ENCODE measurements at regions not wholly inside any gene's neighbourhood (a gene's known extent, or its start where the extent isn't known, plus 50 kb on each side); places are given as distances from the start of the nearest gene placed in this dataset.
"Not testable (repeated sequence)": the region's sequence is repeated elsewhere in the genome, so short reads cannot be mapped to it uniquely, and the experiment has no call there.

DNA sequence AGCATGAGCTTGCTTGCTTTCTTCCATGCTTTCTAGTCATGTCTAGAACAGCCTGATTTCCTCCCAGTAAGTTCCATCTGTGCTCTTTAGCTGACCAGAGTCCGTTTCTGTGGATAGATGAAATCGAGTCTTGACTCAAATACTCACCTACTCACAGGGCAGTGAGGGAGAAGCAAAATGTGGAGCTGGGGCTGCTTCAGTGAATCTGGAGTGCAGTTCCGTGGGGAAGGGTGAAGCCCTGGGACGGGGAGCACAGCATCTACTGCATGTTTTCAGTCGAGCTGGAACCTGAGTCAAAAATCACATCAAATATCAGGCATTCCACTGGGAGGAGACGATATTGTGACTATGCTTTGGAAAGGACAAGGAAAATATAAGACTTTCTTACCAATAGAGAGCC lies 70.3 kb upstream of the PRMT8 start:
- H3K4me3 ChIP-seq (ENCODE audit: low read depth, low read length): no peak overlapping the region
- TF ChIP-seq, protein P1, sequence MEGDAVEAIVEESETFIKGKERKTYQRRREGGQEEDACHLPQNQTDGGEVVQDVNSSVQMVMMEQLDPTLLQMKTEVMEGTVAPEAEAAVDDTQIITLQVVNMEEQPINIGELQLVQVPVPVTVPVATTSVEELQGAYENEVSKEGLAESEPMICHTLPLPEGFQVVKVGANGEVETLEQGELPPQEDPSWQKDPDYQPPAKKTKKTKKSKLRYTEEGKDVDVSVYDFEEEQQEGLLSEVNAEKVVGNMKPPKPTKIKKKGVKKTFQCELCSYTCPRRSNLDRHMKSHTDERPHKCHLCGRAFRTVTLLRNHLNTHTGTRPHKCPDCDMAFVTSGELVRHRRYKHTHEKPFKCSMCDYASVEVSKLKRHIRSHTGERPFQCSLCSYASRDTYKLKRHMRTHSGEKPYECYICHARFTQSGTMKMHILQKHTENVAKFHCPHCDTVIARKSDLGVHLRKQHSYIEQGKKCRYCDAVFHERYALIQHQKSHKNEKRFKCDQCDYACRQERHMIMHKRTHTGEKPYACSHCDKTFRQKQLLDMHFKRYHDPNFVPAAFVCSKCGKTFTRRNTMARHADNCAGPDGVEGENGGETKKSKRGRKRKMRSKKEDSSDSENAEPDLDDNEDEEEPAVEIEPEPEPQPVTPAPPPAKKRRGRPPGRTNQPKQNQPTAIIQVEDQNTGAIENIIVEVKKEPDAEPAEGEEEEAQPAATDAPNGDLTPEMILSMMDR (IDR thresholded peaks at IDR 0.05; ENCODE audit: low read depth, low read length): no peak

DNA sequence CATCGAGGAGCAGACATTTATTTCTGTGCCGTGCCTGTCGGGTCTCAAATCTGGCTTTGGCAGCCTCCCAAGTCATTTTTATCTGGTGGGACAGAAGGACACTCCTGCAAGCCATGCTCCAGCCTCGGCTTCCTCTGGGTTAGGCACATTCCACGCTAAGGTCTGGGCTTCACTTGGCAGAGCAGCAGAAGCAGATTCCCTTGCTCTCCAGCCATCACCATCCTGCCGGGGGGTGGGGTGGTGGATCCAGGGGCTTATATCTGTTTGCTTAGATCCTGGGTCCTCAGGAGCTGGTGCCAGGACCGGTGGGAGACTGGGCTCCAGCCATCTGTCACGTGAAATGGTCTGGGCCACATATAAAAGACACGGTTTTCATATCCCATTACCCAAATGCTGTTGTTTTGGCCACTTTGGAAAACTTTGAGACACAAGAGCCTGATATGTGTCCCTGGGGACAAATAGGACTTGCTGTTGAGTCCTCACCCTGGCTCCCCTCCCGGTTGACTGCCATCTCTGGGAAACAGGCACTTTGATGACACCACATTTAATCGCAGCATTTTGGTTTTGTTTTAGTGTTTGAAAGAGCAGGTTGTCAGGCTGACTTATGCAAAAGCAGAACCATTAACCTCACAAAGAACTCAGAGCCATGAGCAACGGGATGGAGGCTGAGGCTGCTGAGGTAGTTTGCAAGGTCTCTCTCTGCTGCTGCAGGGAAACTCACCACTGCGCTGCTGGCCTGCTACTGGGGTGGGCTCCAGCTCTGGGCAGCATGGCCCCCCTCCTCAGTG lies 69.6 kb upstream of the PRMT8 start:
- H3K4me3 ChIP-seq (ENCODE audit: low read depth, low read length): no peak overlapping the region
- TF ChIP-seq, protein P1 (IDR thresholded peaks at IDR 0.05; ENCODE audit: low read depth, low read length): no peak

DNA sequence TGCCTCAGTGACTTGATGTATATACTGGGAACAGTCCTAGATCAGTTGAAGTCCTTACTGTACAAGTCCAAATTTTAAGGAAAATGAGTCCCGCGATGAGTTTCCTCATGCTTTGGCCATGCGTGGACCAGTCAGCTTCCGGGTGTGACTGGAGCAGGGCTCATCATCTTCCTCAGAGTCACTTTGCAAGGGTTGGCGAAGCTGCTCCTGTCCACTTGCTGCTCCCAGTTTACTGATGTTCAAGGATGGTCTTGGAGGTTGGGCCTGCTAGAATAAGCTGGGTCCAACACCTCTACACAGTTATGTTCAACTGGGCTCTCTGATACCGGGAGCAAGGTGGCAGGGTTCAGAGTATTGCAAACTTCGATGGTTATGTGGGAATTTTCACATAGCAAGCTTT lies 66.2 kb upstream of the PRMT8 start:
- H3K4me3 ChIP-seq (ENCODE audit: low read depth, low read length): not testable (repeated sequence)

DNA sequence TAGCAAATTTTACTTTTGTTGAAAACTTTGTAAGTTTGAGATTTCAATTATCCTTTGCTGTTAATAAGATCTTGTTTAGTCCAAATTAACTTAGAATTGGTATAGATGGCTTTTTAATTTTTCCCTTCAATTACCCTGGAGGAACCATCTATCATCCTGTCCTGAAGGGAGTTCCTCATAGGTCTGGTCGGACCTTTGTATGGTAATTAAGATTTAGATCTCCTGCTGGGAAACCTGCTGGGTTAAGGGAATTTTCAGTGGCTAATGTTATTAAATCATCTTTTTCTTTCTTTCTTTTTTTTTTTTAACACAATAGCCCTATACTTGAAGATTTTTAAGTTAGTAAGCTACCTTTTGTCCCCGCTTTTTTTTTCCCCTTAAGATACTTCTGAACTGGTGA lies 63.0 kb upstream of the PRMT8 start:
- TF ChIP-seq, protein P1 (IDR thresholded peaks at IDR 0.05; ENCODE audit: low read depth, low read length): no peak
- no peak overlapping the region for H3K4me3 ChIP-seq (ENCODE audit: low read depth, low read length)

DNA sequence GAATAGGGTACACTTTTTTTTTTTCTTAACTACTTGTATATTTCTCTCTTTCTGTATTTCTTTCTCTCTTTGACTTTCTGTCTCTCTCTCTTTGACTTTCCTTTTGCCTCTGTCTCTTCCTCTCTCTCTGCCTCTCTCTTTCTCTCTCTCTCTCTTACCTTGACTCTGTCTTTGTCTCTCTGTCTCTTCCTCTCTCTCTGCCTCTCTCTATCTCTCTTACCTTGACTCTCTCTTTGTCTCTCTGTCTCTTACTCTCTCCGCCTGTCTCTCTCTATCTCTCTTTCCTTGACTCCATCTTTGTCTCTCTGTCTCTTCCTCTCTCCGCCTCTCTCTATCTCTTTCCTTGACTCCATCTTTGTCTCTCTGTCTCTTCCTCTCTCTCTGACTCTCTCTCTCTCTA lies 62.4 kb upstream of the PRMT8 start:
- no peak overlapping the region for H3K4me3 ChIP-seq (ENCODE audit: low read depth, low read length)
- TF ChIP-seq, protein P1 (IDR thresholded peaks at IDR 0.05; ENCODE audit: low read depth, low read length): no peak

DNA sequence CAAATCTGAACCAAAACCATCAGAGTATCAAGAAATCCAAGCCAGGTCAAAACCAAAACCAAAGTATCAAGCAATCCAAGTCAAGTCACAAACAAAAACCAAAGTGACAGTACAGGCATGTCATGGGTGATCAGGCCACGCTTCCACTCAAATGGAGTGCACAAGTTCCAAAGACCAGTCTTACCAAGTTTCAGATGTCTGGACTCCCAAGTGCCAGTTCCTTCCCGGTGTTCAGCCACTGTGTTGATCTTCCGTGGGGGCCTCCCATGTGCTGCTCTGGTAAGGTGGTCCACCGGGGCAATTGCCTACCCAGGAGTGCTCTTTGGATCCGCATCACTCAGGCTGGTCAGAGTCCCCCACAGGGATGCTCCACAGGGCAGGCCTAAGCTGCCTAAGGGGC lies 61.5 kb upstream of the PRMT8 start:
- not testable (repeated sequence) for H3K4me3 ChIP-seq (ENCODE audit: low read depth, low read length)

DNA sequence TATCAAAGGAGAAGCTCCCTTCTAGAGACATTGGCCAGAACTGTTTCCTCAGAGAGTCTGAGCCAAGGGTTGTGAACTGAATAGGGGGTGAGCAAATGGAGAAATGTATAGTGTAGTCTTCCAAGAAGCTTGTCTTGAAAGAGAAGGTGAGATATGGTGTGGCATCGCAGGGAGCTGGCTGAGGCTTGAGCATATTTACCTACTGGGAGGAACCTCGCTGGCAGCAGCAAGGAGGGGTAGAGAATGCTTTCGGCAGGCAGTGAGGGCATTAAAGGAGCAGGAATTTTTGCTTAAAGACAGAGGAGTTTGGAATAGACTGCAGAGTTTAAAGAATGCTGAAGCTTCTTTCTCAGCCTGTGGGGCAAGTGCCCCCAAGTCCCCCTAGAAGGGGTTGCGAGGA lies 59.3 kb upstream of the PRMT8 start:
- TF ChIP-seq, protein P1 (IDR thresholded peaks at IDR 0.05; ENCODE audit: low read depth, low read length): no peak
- peak overlapping the region; percentile 37; the same call in 1 of the 2 replicates for H3K4me3 ChIP-seq (ENCODE audit: low read depth, low read length)

DNA sequence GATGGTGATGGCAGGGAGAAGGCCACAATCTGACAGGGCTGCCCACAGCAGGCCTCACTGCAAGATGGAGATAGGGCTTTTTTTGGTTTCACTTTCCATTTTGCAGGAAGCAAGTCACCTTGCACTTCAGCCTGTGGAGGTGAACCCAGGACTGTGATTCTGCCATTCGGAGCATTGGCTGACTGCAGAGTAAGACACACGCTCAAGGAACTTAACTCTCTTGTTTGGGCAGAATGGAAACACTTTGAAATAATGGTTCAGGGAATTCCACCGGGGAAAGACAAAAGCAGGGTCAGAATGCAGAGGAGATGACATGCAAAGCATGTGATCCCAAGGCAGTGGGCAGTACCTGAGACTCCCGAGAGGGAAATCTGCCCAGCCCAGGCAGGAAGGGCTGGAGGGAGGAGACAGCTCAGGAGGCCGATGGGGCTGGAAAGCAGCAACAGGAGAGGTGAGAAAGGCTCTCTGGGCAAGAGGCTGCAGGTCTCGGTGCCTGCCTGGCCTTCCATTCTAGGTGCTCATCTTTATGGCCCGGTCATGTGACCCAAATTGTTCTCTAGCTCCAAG lies 58.7 kb upstream of the PRMT8 start:
- TF ChIP-seq, protein P1 (IDR thresholded peaks at IDR 0.05; ENCODE audit: low read depth, low read length): no peak
- peak overlapping the region; percentile 37 for H3K4me3 ChIP-seq (ENCODE audit: low read depth, low read length)
